SKM-1 treated with dmso at 0.1 percent for 144 hours (cell line): ENCODE measurements at regions not wholly inside any gene's neighbourhood (a gene's known extent, or its start where the extent isn't known, plus 50 kb on each side); places are given as distances from the start of the nearest gene placed in this dataset.

Source experiments
- DNase-seq: peaks from one replicate; lab custom pipeline; 2025; ENCODE audit not compliant: unreplicated experiment; lab: John Stamatoyannopoulos, UW

DNA sequence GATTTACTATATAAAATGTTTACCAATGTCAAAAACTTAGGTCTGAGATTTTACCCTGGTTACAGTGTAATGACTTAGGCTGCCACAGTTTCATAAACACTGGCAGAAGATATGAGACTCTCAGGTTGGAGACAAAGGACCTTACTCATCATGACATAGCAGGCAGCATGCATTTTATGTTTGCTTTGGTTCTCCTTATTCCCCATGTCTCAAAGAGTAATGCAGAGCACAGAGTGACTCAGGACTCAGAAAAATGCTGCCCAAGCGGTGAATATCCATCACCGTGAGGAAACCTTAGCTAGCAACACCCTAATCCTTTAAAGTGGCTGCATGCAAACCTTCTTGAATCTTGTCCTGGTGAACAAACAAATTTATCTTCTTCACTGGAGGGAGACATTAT, 112.1 kb upstream of the EYS start:
- no peak for DNase-seq

- DNase-seq, result no peak
Measured at GRCh38 chr6:65818576-65818975, 111.5 kb upstream of the EYS start.

DNA sequence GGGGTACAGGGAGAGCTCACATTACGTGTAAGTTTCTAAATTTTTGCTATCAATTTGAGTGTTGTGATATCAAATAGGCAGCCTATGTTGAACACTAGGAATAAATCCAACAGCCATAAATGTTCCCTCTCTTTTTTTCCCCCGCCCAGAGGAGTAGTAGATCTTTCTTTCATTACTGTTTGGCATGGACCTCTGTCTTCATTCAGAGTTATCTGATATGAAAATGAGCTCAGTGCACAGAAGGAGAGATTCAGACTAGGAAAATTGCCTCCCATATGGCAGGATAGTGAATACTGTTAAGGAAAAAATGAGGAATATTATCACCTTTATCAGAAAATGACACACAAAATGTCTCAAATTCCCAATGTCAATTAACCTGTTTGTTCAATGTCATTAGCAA, 110.0 kb upstream of the EYS start:
- no peak for DNase-seq

DNA sequence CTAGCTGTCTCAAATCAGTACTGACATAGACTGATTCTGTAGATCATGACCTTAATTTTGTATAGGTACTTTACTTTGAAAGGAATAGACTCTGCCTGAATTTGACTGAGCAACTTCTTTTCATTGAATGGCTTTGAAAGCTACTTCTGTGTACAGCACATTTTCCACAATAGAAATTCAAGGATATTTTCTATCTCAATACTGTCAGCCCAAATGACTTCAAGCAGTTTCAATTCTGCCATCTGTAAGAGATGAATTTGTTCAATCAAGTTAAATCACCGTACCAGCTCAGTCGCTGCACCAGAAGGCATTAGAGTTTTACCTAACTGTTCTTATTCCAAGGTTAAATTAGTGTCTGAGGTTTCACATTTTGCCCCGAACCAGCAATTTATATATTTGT, 107.0 kb upstream of the EYS start:
- no peak for DNase-seq

DNA sequence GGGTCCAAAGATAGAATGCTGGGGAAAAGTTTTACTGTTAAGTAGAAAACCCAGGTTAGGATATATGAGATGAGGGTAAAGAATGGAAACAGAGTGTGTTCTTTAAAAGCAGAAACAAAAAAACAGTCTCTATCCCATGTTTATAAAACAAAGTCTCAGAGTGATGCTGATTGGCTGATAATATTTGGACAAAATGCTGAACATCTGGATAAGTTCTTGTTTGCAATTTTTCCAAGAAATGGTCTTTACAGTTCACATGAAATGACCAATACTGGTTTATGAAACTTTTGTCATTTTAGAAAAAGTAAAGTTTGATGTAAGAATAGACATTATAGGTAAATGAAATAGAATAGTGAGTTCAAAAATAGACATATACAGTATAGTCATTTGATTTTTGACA, 96.2 kb upstream of the EYS start:
- DNase-seq, result no peak

DNA sequence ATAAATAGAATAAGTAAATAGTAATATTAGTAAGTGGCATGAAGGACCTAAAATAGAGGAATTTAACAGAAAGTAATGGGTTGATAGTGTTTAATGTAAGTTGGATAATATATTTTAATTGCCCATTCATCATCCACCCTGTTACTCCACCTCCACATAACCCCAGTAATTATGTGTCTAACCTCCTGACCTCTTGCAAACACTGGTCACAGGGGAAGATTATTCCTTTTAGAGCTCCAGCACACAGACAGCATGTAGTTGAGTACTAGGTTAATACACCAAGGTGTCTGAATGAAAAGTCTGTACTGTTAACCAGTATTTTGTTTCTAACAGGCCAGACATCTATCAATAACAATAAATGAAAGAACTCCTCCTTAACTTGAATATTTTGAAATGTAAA, 92.4 kb upstream of the EYS start:
- DNase-seq, result no peak

- no peak for DNase-seq
Measured at GRCh38 chr6:65798280-65799014, 91.4 kb upstream of the EYS start.

DNA sequence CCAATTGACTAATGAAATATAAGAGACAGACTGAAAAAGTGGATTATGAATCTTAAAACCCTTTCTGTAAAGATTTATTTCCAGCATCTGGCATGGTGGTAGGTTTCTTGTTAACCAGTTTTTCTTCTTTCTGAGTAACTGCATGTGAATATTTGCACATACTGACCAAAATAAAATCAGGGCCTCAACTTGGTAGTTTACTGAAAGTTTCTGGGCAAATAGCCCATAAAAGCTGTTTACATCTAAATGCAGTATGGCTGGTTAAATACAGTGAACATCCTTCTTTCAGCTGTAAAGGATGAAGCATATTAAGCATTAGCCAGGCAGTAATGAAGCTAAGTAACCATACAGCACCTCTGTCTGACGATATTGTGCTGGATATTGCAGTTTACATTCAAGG, 83.6 kb upstream of the EYS start:
- no peak for DNase-seq

DNA sequence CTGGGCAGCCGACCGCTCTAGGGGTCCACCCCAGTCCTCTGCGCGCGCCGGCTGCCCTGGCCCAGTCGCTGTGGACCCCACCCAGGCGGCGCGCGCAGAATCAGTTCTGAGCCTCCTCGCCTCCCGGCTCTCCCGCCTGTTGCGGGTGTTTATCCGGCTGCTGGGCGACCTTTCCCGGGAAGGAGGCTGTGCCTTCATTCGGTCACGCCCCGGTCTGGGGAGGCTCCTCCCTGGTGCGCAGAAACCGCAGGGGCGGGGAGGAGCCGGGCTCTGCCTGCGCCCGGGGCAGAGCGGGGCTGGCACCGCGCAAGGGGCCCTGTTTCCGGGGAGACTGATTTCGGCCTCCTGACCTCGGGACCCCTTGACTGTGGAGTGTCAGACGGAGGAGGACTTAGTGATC, 80.8 kb upstream of the EYS start:
- DNase-seq, result no peak

GRCh38 chr6:65786815-65787214, 79.8 kb upstream of the EYS start:
- no peak for DNase-seq

DNA sequence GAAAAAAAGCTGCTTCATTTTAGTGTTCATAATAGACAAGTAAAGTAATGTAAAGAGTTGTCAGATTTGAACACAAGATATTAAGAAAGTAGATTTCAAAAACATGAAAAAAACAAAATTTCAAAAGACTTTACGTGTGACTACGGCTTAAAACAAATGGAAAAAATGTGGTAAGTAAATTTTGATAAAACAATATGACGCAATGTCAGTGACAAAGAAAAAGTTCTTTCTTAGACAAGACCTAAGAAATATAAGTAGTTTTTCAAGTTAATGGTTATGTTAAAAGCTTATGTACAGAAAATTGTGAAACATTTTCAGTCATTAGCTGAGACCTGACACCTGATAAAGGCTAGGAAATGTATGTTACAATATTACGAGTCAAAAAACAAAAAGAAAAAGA, 73.7 kb upstream of the EYS start:
- no peak for DNase-seq

GRCh38 chr6:65776332-65776731, 69.3 kb upstream of the EYS start:
- no peak for DNase-seq

DNA sequence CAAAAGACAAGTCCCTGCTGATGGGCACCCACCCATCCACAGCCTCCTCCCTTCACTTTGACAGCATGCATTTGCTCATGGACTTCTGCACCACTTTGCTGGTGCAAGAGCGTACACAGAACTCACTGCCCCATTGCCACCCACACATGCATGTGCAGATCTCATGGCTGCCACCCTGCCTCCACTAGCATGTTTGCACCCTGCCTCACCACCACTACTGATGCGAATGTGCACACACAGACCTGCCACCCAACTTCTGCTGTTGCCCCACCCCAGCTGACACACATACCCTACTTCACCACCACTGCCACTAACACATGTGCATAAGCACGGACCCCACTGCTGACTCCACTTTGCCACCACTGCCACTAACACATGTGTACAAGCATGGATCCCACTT, 64.9 kb upstream of the EYS start:
- no peak for DNase-seq

- no peak for DNase-seq
Measured at GRCh38 chr6:65761890-65762289, 54.9 kb upstream of the EYS start.

GRCh38 chr6:65760285-65760684, 53.3 kb upstream of the EYS start:
- DNase-seq, result no peak
